ENCODE measurements at regions not wholly inside any gene's neighbourhood (a gene's known extent, or its start where the extent isn't known, plus 50 kb on each side); places are given as distances from the start of the nearest gene placed in this dataset.

DNA sequence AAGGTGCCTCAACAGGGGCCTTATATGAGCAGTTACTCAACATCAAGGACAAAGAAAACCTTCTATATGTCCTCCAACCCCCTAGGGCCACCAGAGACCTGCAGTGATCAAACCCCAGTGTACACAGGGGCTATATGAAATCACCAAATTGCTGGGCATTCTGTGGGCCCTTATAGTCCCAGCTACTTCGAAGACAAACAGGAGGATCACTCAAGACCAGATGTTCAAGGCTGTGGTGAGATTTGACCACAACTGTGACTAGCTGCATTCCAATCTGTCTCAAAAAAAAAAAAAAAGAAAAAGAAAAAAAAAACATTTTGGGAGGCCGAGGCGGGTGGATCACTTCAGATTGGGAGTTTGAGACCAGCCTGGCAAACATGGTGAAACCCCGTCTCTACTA lies 51.0 kb upstream of the PRB2 start:
- in situ Hi-C loops (cut with HindIII; ENCODE audit: low pct_unique_long_range_greater_than_20kb, low sequenced_read_pairs) = no loop called here
- no peak for DNase-seq (ENCODE audit: low read depth, low spot score)

DNA sequence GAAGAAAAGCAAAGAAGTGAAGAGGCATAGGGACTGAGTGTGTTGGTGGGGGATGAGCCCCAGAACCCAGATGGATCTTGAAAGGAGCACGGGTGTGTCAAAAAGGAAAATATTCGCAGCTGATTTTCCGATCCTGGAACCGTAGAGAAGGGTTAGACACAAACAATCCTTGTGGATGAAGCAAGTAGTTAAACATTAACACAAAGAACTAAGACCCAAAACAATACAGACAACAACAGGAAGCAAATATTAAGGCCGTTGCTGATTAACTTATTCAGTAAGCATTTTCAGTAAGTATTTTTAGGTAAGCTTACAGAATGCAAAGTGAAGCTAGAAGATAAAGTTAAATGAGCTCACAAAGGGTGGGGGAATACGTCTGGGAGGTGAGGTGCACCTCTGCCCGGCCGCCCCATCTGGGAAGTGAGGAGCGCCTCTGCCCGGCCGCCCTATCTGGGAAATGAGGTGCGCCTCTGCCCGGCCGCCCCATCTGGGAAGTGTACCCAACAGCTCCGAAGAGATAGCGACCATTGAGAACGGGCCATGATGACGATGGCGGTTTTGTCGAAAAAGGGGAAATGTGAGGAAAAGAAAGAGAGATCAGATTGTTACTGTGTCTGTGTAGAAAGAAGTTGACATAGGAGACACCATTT lies 62.8 kb upstream of the PRB2 start:
- no peak for DNase-seq (ENCODE audit: low read depth, low spot score)
- in situ Hi-C loops (cut with HindIII; ENCODE audit: low pct_unique_long_range_greater_than_20kb, low sequenced_read_pairs) = no loop called here

DNA sequence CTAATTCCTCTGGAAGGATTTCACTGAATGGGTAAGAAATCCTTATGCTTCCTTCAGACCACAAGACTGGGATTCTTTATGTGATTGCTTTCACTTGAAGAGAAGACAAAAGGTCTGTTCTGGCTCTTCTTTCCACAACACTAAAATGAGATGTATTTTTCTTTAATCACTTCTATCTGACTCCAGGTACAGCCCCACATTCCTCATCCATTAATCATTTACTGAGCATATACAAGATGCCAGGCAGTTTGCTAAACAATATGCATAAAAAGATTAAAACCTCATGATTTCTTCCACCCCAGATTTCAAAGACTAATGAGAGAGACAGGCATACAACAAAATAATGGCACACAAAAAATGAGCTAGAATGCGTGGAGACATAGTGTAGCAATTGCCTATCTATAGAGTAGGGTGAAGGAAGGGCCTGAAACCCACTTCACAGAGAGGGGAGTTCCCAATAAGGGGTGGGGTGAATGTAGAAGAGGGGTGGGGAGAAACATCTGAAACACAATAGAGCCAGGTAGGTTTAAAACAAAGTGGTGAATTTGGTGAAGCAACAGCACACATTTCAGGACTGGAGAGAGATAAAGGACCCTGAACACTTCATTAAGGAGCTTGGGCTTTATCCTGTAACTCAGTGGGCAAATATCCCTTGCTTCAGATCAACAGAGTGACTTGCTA lies 65.1 kb upstream of the PRB2 start:
- in situ Hi-C loops (cut with HindIII; ENCODE audit: low pct_unique_long_range_greater_than_20kb, low sequenced_read_pairs) = no loop called here
- no peak for DNase-seq (ENCODE audit: low read depth, low spot score)

DNA sequence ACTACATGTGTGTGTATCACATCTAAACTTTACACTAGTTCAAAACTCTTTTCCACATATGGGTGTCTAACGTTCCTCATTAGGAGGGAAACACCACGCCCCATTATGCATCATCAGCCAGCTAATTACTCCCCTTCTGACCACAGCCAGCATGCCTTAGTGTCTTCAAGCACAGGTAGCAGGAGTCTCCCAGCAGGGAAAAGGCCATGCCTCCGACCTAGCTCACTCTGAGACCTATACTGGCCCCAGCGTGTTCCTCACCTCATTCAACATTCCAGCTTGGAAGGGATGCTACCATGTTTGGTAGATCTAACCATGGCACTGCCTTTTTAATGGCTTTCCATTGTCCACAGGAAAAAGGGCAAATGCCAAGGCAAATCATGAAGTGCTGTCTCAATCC lies 66.1 kb upstream of the PRB2 start:
- no peak for DNase-seq (ENCODE audit: low read depth, low spot score)
- in situ Hi-C loops (cut with HindIII; ENCODE audit: low pct_unique_long_range_greater_than_20kb, low sequenced_read_pairs) = no loop called here

DNA sequence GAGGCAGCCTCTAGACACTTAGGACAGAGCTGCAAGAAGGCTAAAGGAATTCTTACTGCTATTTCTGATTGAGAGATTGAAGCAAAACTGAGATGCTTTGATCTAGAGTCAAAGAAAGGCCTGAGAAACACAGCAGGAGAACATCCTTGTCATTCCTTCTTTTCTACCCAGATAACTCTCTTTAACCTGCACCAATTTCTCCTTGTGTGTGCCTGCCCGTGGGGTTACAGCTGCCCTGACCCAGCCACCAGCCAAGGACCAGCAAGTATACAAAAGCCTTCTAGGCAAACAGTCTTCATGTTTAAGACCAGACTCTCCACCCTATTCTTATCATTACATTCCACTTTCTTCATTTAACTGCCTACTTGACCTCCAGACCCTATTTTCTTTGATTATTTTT lies 81.7 kb upstream of the PRB2 start:
- DNase-seq (ENCODE audit: low read depth, low spot score) = no peak
- in situ Hi-C loops (cut with HindIII; ENCODE audit: low pct_unique_long_range_greater_than_20kb, low sequenced_read_pairs) = loop anchor here (25.0 kb wide), 1 partner anchor 240 kb away; no protein-coding TSS in a partner anchor

DNA sequence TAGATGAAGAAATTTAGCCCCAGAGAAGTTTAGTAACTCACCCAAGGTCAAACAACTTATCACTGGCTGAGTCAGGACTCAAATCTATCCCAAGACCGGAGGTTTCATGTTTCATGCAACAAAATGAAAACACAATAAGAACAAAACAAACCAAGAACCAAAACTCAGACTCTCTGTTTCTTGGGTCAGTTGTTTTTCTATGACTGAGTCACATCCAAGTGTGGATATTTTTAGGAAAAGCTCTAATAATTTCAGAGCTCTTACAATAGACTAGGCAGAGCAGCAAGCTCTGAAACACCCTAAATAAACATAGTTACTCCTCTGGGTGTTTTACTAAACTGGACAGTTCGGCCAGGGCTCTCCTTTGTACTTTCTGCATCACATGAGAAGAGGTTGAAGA lies 87.6 kb upstream of the PRB2 start:
- no peak for DNase-seq (ENCODE audit: low read depth, low spot score)
- in situ Hi-C loops (cut with HindIII; ENCODE audit: low pct_unique_long_range_greater_than_20kb, low sequenced_read_pairs) = loop anchor here (25.0 kb wide), 1 partner anchor 246 kb away; no protein-coding TSS in a partner anchor

DNA sequence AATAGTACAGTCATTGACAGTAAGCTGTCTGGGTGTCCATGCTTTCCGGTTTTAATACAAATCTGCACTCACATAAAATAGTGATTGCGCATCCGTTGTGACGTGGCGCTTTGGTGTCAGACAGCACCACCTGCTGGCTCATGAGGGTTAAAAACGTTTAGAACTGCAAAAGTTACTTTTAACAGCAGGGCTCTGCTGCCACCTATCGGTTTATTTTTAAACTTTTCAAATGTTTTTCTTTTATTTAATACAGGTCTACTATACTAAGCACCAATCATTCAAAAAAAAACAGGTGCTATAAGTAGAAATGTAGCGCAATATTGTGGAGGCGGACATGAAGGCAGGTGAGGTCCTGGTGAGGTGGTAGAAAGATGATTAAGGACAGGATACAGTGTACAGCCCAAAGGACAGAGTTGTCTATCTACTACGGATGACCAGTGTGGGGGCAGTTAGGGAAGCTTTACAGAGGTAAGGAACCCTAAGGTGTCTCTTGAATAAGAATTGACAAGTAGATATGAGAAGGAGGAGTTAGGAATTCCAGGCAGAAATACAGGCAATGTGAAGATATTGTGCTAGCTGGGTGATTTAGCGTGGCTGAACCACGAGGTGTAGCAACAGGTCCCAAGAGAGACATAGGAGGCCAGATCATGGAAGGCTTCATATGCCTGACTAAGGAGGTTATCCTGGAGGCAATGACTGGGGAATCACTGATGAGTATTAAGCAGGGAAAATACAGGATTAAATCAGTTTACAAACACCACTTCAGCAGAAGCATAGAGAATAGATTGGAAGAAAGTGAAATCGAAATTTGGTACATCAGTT lies 91.5 kb upstream of the PRB2 start:
- peak; percentile 92 for DNase-seq (ENCODE audit: low read depth, low spot score)
- in situ Hi-C loops (cut with HindIII; ENCODE audit: low pct_unique_long_range_greater_than_20kb, low sequenced_read_pairs) = loop anchor here (25.0 kb wide), 1 partner anchor 250 kb away; no protein-coding TSS in a partner anchor

DNA sequence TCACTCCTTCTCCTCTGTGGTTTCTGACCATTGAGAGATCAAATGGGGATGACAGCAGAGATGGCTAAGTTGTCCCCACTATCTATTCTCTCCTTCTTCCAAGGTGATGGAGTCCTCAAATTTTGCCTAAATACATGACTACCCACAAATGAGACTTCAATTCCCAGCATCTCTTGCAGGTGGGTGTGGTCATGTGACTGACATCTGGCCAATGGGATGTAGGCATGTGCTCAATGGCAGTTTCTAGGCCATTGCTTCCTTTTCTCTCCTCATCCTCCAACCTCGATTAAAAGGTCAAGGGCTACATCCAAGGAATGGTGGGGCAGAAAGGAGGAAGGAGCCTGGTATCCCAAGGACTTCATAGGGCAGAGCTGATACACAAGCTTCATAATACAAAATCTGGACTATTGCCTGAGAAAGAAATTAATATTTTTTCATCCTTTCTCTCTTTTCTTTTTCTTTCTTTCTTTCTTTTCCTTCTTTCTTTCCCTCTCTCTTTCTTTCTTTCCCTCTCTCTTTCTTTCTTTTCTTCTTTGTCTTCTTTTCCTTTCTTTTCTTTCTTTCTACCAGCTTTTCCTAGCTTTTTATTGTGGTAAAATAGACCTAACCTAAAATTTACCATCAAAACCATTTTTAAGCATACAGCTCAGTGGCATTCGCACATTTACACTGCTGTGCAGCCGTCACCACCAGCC lies 100.9 kb upstream of the PRB2 start:
- DNase-seq (ENCODE audit: low read depth, low spot score) = no peak
- in situ Hi-C loops (cut with HindIII; ENCODE audit: low pct_unique_long_range_greater_than_20kb, low sequenced_read_pairs) = loop anchor here (25.0 kb wide), 1 partner anchor 259 kb away; no protein-coding TSS in a partner anchor

DNA sequence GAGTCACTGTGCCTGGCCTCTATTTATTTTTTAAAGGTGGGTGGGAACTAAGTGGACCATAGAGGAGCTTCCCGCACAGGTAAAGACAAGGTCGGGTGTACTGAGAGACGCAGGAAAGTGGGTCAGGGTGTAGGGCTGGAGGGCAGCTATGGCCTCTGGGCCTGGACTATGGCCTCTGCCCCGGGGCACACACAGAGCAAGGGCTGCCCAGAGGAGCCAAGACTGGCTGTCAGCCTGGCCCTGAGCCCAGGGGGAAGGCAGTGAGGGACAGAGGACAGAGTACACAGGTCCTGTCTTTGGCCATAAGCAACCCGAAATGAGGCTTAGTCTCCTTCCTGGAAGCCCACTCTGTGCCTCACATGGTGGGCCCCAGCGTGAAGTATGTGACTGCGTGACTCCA lies 102.1 kb upstream of the PRB2 start:
- DNase-seq (ENCODE audit: low read depth, low spot score) = no peak
- in situ Hi-C loops (cut with HindIII; ENCODE audit: low pct_unique_long_range_greater_than_20kb, low sequenced_read_pairs) = loop anchor here (25.0 kb wide), 1 partner anchor 260 kb away; no protein-coding TSS in a partner anchor

DNA sequence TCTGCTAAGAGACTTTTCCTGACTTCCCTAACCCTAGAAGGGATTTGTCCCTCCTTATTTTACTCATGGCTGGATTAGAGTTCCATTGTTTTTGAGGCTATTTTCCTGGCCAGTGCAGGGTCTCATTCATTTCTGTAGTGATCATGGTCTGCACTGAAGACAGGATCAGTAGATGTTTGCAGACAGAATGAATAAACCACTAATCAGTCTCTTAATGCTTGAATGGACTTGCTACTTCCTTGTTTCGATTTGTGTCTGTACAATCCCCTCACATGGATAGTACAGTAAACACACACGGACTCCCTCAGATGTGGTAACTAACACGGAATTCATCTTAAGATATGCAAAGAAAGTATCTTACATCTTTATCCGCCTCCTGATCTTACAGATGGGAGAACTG lies 102.6 kb upstream of the PRB2 start:
- in situ Hi-C loops (cut with HindIII; ENCODE audit: low pct_unique_long_range_greater_than_20kb, low sequenced_read_pairs) = loop anchor here (25.0 kb wide), 1 partner anchor 261 kb away; no protein-coding TSS in a partner anchor
- DNase-seq (ENCODE audit: low read depth, low spot score) = no peak

DNA sequence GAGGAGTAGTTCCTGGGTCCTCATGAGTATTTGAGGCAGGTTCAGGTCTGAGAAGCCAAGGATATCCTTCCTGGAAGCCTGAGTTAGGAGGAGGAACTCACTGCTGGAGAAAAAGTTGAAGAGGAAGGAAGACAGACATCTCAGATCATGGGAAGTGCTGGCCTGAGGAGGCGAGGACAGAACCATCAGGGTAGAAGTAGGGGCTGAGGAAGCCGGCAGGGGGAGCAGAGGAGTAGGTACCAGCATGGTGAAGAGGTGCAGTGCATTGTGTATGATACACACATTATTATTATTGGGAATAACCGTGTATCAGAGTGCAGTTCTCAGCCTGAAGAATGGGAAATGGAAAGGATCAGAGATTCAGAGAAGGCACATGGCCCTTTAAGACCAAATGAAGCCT lies 103.2 kb upstream of the PRB2 start:
- DNase-seq (ENCODE audit: low read depth, low spot score) = peak; percentile 46
- in situ Hi-C loops (cut with HindIII; ENCODE audit: low pct_unique_long_range_greater_than_20kb, low sequenced_read_pairs) = loop anchor here (25.0 kb wide), 1 partner anchor 261 kb away; no protein-coding TSS in a partner anchor

DNA sequence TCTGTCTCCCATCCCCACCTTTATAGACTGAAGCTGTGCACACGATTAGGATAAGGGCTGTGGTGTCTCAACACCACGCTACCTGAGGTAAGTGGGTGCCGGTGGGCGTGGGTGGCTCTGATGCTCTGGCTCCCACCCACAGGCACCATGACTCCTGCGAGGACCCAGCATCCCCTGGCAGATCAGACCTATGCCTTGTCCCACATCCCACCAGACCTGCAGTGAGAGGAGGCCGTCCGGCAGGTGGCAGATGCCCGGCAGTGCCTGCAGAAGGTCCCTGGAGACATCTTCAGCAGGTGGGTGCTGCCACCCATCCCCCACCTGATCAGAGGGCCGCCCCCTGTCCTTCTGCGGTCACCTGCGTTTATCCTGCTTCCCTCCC lies 104.4 kb upstream of the PRB2 start:
- DNase-seq (ENCODE audit: low read depth, low spot score) = no peak
- in situ Hi-C loops (cut with HindIII; ENCODE audit: low pct_unique_long_range_greater_than_20kb, low sequenced_read_pairs) = loop anchor here (25.0 kb wide), 1 partner anchor 262 kb away; no protein-coding TSS in a partner anchor

DNA sequence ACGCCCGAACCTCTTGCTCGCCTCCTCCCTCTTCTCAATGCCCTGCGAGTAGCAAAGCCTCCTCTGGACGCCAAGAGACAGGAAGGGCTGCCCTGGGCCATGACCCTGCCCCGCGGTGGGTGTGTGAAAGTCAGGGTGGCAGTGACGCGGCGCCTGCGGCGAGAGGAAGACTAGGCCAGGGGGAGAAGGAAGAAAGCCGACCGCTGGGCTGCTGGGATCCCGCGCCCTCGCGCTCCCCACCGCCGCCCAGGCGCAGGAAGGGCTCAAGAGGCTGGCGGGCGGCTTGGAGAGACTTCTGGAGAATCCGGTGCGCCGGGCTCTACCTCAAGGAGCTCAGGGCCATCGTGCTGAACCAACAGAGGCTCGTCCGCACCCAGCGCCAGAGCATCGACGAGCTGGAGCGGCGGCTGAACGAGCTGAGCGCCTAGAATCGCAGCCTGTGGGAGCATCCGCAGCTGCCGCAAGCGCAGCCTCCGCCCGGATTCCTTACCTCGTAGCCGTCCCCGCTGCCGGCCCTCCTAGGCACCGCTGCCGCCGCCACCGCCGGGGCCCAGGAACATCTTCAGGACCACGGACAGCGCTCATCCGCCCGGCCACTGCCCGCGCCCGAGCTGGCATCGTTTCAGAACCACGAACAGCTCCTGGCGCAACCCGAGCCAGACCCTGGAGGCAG lies 105.0 kb upstream of the PRB2 start:
- DNase-seq (ENCODE audit: low read depth, low spot score) = peak; percentile 69
- in situ Hi-C loops (cut with HindIII; ENCODE audit: low pct_unique_long_range_greater_than_20kb, low sequenced_read_pairs) = no loop called here

DNA sequence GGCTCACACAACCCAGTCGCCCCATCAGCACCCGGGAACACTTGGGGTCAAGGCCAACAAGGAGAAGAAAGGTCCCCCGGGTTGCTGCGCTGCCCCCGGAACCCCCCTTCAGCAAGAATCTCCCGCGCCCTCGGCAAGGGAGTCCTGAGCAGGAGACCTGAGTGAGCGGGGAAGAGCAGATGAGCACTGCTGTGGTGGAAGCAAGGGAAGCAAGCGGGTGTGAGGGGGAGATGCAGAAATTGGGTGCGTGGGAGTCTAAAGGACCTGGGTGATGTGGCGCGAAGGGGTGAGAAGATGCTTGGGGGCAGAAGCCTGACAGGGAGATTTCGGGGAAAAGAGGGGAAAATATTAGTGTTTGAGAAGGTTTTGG lies 105.5 kb upstream of the PRB2 start:
- DNase-seq (ENCODE audit: low read depth, low spot score) = no peak
- in situ Hi-C loops (cut with HindIII; ENCODE audit: low pct_unique_long_range_greater_than_20kb, low sequenced_read_pairs) = no loop called here

DNA sequence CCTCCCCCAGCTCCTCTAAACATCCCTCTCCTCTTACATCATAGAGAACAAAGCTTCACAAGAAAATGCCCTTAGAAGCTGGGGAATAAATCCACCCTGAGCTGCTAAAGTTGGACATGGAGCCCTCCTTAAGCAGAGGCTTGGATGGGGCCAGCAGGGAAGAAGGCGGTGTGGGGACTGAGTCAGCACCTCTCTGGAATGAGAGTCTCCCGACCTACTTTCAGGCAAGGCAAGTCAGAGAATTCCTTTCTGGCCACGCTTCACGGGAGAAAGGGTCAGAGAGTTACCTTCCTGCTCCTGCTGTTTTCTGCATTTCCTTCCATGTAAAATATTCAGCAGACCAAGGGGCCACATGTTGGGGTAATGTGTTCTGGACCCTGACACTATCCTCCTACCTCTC lies 113.3 kb upstream of the PRB2 start:
- in situ Hi-C loops (cut with HindIII; ENCODE audit: low pct_unique_long_range_greater_than_20kb, low sequenced_read_pairs) = no loop called here
- DNase-seq (ENCODE audit: low read depth, low spot score) = no peak

DNA sequence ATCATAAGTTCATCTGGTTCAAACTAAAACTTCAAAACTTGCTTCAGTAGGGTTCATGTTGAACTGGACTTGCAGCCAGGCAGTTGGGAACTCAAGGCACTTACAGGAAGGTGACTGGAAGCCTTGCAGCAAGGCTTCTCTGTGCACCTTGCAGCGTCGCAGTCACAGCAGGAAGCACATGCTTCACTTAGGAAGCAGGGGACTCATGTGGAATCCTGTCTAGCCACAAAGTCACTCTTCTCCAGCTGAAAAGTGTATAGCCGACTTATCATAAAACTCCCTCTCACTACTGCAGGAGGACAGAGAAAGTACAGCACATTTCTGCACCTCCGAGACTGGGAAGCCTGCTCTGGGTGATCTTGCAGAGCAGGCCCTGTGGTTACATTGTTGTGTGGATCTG lies 114.0 kb upstream of the PRB2 start:
- DNase-seq (ENCODE audit: low read depth, low spot score) = no peak
- in situ Hi-C loops (cut with HindIII; ENCODE audit: low pct_unique_long_range_greater_than_20kb, low sequenced_read_pairs) = no loop called here

DNA sequence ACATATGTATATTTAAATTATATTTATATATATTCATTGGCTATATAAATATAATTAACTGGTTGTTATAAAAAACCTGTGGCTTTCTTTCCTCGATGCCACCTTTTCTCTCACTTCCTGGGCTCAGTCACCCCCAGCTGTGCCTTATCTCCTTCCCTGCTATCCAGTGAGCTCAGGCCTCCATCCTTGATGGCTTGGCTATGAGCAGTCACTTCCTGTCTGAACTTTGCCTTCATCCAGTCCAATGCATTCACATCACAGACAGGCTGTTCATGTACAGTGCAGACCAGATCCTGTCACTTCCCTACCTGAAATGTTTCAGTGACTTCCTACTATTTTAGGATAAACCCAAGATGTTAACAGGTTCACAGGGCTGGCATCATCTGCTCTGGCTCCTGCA lies 115.3 kb upstream of the PRB2 start:
- DNase-seq (ENCODE audit: low read depth, low spot score) = no peak
- in situ Hi-C loops (cut with HindIII; ENCODE audit: low pct_unique_long_range_greater_than_20kb, low sequenced_read_pairs) = no loop called here

All from SK-MEL-5 (cell line).